ENCODE measurements at regions not wholly inside any gene's neighbourhood (a gene's known extent, or its start where the extent isn't known, plus 50 kb on each side); places are given as distances from the start of the nearest gene placed in this dataset.

GRCh38 chr14:106838991-106839769, 1312.8 kb downstream of the TMEM121 start:
- no peak overlapping the region for H3K4me3 Mint-ChIP-seq
- H3K36me3 Mint-ChIP-seq (ENCODE audit: low read depth): peaks cover 7% of the 10 kb centered on the region
- intact Hi-C loops (cut with micrococcal nuclease): no loop called here
- ChIA-PET POLR2A (interaction anchor here (0.7 kb wide), 1 partner anchor 9 kb away, joined by 3 read pairs; no protein-coding TSS in a partner anchor), CTCF (interaction anchor here (1.8 to 17.8 kb wide), 4 partner anchors 8 to 36 kb away, joined by 4 to 398 read pairs (median 28); no protein-coding TSS in a partner anchor)
- H3K4me1 Mint-ChIP-seq: peaks cover 27% of the 10 kb centered on the region
- H3K27ac Mint-ChIP-seq: no peak overlapping the region
- TF ChIP-seq, protein P1, sequence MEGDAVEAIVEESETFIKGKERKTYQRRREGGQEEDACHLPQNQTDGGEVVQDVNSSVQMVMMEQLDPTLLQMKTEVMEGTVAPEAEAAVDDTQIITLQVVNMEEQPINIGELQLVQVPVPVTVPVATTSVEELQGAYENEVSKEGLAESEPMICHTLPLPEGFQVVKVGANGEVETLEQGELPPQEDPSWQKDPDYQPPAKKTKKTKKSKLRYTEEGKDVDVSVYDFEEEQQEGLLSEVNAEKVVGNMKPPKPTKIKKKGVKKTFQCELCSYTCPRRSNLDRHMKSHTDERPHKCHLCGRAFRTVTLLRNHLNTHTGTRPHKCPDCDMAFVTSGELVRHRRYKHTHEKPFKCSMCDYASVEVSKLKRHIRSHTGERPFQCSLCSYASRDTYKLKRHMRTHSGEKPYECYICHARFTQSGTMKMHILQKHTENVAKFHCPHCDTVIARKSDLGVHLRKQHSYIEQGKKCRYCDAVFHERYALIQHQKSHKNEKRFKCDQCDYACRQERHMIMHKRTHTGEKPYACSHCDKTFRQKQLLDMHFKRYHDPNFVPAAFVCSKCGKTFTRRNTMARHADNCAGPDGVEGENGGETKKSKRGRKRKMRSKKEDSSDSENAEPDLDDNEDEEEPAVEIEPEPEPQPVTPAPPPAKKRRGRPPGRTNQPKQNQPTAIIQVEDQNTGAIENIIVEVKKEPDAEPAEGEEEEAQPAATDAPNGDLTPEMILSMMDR (IDR thresholded peaks at IDR 0.05): no peak
- ATAC-seq (ENCODE audit: low read depth): no peak
- H3K9me3 Mint-ChIP-seq: no peaks in the 10 kb centered on the region
- H3K27me3 Mint-ChIP-seq: no peaks in the 10 kb centered on the region
- DNase-seq: no peak

DNA sequence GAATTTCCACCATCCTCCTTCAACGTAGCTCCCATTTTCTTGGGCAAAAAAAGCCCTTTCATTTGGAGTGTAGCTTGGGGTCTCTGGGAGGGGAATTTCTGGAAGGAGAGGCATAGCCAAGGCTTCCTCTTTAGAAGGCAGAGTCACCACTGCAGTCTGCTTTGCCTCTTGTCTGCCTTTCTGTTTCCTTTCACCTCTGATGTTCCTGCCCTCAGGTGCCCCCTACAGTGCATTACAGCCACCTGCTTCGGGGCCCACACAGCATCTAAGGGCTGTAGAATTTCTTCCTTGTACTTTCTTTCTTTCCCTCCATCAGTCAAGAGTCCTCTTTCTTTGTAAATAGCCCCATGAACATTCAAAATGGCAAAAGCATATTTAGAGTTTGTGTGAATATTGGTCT, 1313.9 kb downstream of the TMEM121 start:
- Mint-ChIP-seq H3K27me3 (no peaks in the 10 kb centered on the region), H3K9me3 (no peaks in the 10 kb centered on the region), H3K4me1 (peaks cover 28% of the 10 kb centered on the region), H3K27ac (no peak overlapping the region), H3K36me3 (ENCODE audit: low read depth) (peaks cover 13% of the 10 kb centered on the region), H3K4me3 (no peak overlapping the region)
- intact Hi-C loops (cut with micrococcal nuclease): no loop called here
- ChIA-PET CTCF (interaction anchor here (1.2 to 17.8 kb wide), 9 partner anchors 9 to 222 kb away, joined by 3 to 398 read pairs (median 7); no protein-coding TSS in a partner anchor), POLR2A (interaction anchor here (1.0 to 1.4 kb wide), 2 partner anchors 33 to 35 kb away, joined by 7 to 8 read pairs; no protein-coding TSS in a partner anchor)
- TF ChIP-seq, protein P1 (IDR thresholded peaks at IDR 0.05): no peak
- ATAC-seq (ENCODE audit: low read depth) (no peak), DNase-seq (no peak)

DNA sequence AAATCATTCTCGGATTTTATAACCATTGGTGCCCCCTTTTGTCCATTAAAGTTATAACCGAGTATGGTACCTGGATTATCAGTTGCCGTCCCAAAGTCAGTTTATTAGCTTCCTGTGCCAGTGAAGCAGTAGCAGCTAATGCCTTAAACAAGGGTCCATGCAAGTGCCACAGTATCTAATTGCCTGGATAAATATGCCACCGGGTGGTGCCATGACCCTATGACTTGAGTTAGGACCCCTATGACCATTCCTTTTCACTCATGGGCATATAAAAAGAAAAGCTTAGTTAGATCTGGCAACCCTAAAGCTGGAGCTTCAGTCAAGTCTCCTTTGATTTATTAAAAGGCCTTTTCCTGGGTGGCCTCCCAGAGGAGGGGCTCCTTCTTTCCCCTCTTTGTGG, 1314.6 kb downstream of the TMEM121 start:
- Mint-ChIP-seq H3K36me3 (ENCODE audit: low read depth) (peaks cover 13% of the 10 kb centered on the region), H3K27ac (no peak overlapping the region), H3K27me3 (no peaks in the 10 kb centered on the region), H3K4me1 (peaks cover 35% of the 10 kb centered on the region), H3K4me3 (no peak overlapping the region), H3K9me3 (no peaks in the 10 kb centered on the region)
- ATAC-seq (ENCODE audit: low read depth): no peak
- ChIA-PET POLR2A (interaction anchor here (1.0 to 1.4 kb wide), 2 partner anchors 32 to 35 kb away, joined by 7 to 8 read pairs; no protein-coding TSS in a partner anchor), CTCF (interaction anchor here (0.7 to 17.8 kb wide), 8 partner anchors 9 to 223 kb away, joined by 3 to 398 read pairs (median 6); no protein-coding TSS in a partner anchor)
- TF ChIP-seq, protein P1 (IDR thresholded peaks at IDR 0.05): no peak
- no peak for DNase-seq
- intact Hi-C loops (cut with micrococcal nuclease): no loop called here

- H3K4me1 Mint-ChIP-seq: peaks cover 42% of the 10 kb centered on the region
- ATAC-seq (ENCODE audit: low read depth): no peak
- DNase-seq: no peak
- TF ChIP-seq, protein P1 (IDR thresholded peaks at IDR 0.05): no peak
- intact Hi-C loops (cut with micrococcal nuclease): no loop called here
- no peaks in the 10 kb centered on the region for H3K27me3 Mint-ChIP-seq
- no peaks in the 10 kb centered on the region for H3K9me3 Mint-ChIP-seq
- no peak overlapping the region for H3K27ac Mint-ChIP-seq
- H3K36me3 Mint-ChIP-seq (ENCODE audit: low read depth): peaks cover 13% of the 10 kb centered on the region
- ChIA-PET CTCF (interaction anchor here (0.7 to 17.8 kb wide), 8 partner anchors 9 to 52 kb away, joined by 4 to 398 read pairs (median 6); no protein-coding TSS in a partner anchor), POLR2A (interaction anchor here (1.4 kb wide), 1 partner anchor 31 kb away, joined by 8 read pairs; no protein-coding TSS in a partner anchor)
- H3K4me3 Mint-ChIP-seq: no peak overlapping the region
Observed at GRCh38 chr14:106841701-106842100, 1315.3 kb downstream of the TMEM121 start.

GRCh38 chr14:106842687-106843086, 1316.3 kb downstream of the TMEM121 start:
- no peak overlapping the region for H3K4me3 Mint-ChIP-seq
- H3K27ac Mint-ChIP-seq: peak overlapping the region; percentile 97
- peaks cover 52% of the 10 kb centered on the region for H3K4me1 Mint-ChIP-seq
- ATAC-seq (ENCODE audit: low read depth) (no peak), DNase-seq (no peak)
- H3K27me3 Mint-ChIP-seq: no peaks in the 10 kb centered on the region
- intact Hi-C loops (cut with micrococcal nuclease): loop anchor here (1.0 kb wide), 2 partner anchors 9 to 30 kb away; no protein-coding TSS in a partner anchor
- TF ChIP-seq, protein P1 (IDR thresholded peaks at IDR 0.05): no peak
- ChIA-PET CTCF (interaction anchor here (1.4 to 17.8 kb wide), 7 partner anchors 9 to 37 kb away, joined by 4 to 398 read pairs (median 7); no protein-coding TSS in a partner anchor), POLR2A (interaction anchor here (2.5 kb wide), 1 partner anchor 30 kb away, joined by 37 read pairs; no protein-coding TSS in a partner anchor)
- no peaks in the 10 kb centered on the region for H3K9me3 Mint-ChIP-seq
- peaks cover 13% of the 10 kb centered on the region for H3K36me3 Mint-ChIP-seq (ENCODE audit: low read depth)
